ENCODE measurements at regions not wholly inside any gene's neighbourhood (a gene's known extent, or its start where the extent isn't known, plus 50 kb on each side); places are given as distances from the start of the nearest gene placed in this dataset.
"Not testable (repeated sequence)": the region's sequence is repeated elsewhere in the genome, so short reads cannot be mapped to it uniquely, and the experiment has no call there.

DNA sequence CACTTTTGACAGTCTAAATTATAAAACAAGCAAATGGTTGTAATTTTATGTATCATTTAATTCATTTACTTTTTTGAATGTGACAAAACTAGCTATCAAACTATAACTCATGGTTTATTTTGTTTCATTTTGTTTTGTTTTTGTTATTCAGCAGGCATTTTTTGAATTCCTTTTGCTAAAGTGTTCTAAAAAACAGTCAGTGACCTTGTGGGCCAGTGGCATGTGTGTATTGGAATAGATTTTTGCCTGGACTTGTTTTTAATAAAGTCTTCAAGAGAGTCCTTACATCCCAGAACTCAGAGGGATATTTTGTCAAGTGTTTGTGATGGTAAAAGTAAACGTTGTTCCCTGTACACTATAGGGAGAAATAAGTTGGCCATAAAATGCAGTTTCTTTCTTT is 369.7 kb upstream of the SYT1 start:
- DNase-seq (ENCODE audit: low spot score): no peak

DNA sequence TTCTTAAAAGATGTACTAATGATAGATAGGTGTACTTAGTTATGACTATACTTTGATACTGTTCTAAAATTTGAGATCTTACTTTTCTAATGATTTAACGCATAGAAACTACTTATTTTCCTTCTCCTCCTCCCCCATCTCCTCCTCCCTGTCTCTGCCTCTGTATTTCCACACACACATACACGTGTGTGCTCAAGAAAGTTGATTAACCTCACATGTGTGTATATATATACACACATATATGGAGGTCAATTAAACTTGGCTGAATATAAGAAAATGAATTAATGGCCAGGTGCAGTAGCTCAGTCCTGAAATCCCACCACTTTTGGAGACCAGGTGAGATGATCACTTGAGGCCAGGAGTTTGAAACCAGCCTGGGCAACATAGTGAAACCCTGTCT is 362.7 kb upstream of the SYT1 start:
- no peak for DNase-seq (ENCODE audit: low spot score)

DNA sequence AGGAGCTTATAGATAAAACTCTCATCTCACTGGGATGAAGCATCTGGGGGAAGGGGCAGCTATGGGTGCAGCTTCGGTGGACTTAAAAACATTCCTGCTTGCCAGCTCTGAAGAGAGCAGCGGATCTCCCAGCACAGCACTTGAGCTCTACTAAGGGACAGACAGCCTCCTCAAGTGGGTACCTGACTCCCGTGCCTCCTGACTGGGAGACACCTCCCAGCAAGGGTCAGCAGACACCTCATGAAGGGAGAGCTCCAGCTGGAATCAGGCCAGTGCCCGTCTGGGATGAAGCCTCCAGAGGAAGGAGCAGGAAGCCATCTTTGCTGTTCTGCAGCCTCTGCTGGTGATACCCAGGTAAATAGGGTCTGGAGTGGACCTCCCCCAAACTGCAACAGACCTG is 345.2 kb upstream of the SYT1 start:
- DNase-seq (ENCODE audit: low spot score): no peak

DNA sequence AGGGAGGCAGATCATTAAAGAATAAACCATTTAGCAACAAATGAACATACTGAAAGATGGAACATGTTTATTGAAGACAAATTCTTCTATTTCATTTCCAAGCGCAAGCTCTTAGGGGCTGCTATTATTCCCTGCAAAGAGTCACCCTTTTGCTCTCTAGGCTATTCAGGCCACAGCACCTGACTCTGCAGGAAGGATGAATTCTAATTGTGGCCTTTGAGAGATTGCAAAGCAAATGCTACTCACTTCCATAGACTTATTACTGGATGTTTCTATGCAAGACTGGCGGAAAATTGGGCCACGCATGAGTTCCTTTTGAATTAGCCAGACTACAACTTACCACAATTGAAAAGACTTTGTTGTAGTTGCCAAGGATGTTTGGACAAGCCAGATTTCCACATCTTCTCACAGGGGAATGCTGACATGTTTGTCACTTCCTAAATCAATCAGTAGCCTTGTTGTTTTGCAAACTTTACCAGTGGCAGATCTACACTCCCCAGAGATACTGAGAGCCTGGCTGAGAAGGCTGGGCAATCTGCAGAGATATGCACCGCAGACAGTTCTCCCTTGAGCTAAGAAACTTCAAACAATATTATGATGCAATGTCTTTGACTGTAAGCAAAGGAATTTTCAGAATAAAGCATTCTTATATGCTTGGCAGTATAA is 334.3 kb upstream of the SYT1 start:
- DNase-seq (ENCODE audit: low spot score): no peak

DNA sequence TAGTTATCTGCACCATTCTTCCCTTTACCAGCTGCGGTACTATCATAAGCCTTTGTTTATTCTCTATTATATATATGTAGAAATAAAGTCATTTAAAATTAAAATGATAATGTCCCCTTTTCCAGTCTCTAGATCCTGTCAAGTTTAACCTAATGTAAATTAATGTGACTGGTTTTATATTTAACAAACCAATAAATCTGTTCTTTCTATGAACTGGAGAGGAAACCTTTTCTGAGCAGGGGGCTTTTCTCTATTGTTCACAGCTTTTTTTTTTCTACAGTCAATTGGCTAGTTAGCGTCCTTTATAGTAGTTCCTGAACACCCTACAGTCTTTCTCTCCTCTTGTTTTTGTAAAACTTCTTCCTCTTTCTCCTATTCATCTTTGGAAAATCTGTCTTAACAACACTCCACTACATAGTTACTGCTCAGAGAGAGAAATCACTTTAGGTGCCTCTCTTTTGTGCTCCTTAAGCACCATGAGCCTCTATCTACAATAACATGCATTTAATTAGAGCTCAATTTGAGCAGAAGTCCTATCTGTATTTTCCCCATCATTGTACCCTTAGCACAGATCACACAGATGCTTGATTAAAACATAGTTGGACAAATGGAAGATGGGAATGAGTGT is 332.6 kb upstream of the SYT1 start:
- no peak for DNase-seq (ENCODE audit: low spot score)

DNA sequence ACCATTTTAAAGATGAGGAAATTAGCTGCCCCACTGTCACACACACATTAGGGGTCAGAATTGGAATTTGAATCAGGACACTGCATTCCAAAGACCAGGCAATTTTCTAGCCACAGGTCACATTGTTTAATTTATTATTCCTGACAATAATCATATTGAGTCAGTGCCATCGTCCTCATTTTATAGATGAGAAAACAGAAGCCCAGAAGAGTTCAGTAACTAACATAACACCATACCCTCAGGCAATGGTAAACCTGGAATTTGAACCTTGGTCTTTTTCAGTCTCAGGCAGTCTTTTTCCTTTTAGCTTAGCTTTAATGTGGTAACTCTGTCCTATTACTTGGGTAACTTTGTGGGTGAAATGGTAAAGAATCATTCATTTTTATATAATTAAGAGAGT is 330.3 kb upstream of the SYT1 start:
- no peak for DNase-seq (ENCODE audit: low spot score)

DNA sequence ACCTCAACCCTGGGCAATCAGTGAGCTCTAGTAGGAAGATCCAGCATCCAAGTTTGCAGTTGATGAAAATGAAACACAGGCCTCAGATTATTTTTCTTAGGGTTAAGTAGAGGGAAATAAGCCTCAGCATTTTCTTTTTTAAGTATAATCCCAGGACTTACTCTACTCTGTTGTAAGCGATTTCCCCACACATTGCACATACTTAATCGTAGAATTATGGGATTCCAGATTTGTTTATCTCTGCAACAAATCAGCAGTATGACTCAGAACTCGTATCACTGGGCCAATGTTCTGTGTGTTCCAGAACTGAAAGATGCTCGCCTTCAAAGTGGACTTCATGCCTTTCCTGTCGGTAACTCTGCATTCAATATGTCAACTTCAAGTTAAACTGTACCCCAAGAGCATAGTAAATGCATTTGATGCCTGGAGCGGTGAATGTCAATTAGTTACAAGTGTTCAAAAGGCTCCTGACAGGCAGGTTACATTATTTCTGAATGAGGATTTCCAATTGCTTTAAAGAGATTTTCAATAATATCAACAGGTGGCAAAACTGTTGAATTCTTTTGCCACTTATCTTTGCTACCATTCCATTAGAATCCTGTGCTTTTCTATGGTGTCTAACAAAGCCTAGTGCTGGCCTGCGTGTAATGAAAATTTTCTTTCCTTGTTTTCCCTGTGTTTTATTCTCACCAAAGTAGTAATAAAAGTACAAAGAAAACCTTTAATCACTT is 323.8 kb upstream of the SYT1 start:
- no peak for DNase-seq (ENCODE audit: low spot score)

DNA sequence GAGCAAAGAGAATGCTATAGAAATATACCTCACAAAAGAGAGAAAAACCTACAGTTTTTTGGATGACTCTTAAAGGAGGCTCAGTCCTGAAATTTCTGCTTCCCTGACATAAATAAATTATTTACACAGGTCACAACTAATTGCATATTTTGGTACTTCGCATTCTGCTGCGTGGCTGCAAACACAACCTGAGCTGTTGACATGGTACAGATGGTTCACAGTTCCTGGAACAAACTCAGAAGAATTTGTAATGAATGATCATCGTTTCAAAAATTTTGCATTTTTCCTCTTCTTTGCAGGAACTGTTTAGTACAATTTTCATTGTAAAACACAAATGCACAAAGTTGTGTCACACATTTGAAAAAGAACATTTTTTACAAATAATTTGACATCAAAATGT is 313.7 kb upstream of the SYT1 start:
- no peak for DNase-seq (ENCODE audit: low spot score)

DNA sequence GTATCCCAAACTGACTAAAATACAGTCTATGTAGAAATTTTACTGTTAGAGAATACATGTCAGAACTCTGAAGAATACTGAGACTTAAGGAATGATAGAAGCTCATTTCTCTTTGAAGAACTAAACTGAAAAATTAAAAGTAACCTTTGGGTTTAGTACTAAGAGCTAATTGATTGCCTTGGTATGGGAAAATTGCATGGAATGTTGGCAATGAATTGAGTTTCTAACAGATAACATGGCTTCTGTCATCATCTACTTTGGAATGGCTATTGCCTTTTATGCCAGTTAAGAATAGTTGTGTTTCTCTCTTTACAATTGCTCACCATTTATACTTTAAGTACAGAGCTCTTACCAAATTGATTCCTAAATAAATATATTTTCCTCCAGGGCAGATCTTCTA is 308.8 kb upstream of the SYT1 start:
- DNase-seq (ENCODE audit: low spot score): no peak

DNA sequence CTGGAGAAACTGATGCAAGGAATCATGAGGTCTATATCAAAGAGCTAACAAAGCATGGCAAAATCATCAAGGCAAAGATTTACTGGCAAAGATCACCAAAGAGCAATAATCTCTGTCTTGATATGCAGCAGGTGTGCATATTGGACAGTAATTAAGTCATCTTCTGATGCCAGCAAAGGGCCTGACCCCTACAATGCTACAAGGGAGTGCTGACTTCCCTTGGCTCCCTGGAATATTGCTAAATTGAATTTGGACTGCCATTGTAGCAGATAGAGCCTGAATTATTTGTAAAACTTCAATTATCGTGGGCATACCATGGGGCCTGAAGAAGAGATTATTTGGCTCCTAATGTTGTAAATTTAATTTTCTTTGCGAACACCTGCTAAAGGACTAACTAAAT is 307.9 kb upstream of the SYT1 start:
- no peak for DNase-seq (ENCODE audit: low spot score)

DNA sequence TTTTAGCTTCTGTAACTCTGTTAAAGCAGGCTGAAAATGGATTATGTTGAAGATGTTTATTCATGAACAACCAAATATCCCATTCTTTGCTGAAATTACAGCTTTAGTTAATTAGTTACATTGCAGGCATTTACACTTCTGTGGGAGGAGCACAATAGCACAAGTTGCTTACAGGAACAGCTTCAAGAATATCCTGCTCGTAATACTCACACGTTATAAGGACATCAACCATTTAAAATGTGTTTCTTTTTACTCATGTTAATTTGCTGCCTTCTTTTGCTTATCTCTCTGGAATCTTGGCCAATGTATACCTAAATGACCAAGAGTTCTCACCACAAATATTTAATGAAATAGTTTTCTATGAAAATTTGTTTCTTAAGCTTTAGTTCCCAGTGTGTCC is 305.2 kb upstream of the SYT1 start:
- DNase-seq (ENCODE audit: low spot score): no peak

DNA sequence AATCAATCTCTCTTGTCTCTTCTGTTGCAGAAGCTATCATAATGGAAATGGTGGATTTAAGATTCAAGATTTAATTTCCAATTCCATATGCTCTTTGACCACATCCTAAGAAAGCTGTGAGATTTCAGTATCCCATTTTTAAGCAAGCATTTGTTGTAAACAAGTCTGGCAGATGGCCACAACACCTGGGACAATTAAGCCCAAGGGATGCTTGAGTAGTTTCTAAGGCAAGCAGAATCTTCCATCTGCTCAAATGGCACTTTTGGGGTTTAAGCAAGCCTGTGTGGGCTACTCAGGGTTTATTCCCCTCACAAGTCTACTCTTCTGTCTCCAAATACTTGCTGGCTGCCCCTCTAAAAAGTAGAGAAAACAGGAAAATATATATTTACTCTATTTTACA is 304.7 kb upstream of the SYT1 start:
- DNase-seq (ENCODE audit: low spot score): no peak

DNA sequence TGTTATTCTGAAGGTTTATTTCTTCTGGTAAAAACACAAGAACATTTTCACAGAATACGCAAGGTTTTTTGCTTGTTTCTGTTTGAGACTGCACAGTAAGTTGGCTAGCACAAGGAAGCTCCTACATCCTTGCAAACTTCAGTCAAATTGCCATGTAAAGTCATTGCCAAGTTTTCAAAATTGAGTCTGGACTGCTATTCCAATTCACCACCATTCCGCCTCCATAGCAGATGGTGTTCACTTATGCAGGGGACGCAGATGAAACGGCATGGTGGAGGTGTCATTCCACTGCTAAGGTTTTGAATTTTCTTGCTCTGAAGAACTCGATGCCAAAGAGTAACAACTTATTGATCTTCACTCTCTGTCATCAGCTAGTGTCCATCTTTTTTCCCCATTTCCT is 303.9 kb upstream of the SYT1 start:
- DNase-seq (ENCODE audit: low spot score): no peak

DNA sequence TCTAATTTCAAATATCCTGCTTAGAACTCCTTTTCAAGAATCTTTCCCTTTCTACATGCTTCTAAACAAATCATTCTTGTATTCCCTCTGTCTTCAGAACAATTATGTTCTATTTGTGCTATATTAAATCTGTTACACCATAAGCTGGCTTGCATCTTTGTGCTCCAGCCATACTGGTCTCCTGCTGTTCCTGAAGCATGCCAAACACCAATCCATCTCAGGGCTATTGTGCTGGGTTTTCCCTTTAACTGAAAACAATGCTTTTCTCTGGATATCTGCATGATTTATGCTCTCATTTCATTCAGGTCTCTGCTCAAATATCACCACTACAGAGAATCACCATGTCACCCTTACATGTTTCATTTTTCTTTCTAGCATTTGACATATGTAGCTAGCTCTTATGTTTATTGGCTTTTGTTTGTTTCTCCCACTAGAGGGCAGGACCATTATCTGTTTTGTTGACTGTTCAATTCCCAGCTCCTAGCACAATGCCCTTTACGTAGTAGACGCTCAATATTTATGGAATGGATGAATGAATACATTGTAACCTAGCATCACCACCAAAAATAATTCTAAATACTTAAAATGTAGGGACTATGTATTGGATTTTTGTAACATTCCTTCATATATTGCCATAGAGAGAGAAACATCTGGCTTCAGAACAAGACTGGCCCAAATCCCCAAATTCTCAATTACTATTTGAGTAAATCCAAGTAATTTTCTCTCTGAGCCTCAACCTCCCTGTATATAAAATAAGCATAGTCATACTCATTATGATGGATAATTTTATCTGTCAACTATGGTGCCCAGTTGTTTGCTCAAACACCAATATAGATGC is 302.0 kb upstream of the SYT1 start:
- DNase-seq (ENCODE audit: low spot score): peak; percentile 21

DNA sequence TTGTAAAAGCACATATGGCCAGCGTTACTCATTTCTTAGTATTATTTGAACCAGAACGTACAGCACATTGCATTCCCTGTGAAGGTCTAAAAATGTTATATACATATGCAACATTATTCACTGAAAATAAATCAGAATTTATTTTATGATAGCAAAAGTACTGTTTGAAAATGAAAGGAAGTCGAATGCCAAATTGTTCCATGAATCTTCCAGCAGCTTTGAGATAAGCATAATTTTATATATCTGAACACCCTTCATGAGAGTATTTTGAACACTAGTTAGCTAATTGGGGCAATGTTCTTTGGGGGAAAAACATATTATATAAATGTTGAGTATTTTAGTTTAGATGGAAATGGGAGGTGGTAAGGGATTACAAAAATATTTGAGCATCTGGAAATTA is 300.7 kb upstream of the SYT1 start:
- DNase-seq (ENCODE audit: low spot score): no peak

DNA sequence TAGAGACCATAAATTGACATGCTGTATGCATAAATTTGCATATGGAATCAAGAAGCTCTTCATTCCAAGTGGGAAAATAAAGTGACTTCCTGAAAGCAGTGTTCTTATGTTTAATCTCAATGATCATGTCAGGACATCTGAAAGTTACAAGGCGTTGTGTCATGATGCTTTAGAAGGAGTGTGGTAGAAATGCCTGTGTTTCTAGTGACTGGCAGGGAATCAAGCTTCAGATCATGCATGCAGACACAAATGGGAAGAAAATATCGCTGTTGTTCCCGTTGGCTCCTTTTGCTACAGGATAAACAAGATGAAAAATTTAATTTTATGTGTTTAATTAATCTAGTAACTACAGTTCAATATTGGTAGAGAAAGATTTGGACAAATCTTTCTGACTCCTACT is 298.1 kb upstream of the SYT1 start:
- no peak for DNase-seq (ENCODE audit: low spot score)

DNA sequence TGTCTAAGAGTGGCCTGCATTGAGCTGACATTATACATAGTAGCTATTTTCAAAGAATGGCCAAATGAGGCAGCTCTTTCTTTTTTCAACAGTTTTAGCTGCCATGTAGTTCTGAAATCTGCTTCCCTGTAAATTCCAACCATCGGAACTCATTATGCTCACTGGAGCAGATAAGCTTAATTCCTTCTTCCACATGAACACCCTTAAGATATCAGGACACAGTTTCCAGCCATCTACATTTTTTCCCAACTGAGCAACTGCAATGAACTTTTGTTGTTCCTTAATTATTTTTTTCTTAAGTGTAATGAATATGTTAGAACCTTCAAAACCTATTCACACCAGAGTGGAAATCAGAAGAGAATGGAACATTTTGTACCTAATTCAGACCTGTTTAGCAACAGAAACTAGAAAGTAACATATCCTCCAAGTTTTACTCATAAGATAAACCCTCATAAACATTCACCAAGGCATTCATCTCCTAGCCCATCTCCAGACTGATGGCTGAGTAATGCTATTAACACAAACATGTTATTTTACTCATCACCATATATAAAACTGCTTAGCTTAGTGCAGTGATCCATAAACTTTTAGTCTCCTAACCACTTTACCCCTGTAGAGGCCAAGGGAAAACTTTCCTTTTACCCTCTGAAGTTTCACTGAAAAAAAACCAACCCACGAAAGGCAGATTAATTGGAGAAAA is 296.1 kb upstream of the SYT1 start:
- no peak for DNase-seq (ENCODE audit: low spot score)

DNA sequence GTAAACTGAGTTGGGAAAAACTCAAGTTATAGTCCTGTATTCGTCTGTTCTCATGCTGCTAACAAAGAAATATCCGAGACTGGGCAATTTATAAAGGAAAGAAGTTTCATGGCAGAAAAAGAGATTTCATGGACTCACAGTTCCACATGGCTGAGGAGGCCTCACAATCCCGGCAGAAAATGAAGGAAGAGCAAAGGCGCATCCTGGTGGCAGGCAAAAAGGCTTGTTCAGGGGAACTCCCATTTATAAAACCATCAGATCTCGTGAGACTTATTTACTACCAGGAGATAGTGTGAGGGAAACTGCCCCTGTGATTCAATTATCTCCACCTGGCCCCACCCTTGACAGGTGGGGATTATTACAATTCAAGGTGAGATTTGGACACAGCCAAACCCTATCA is 292.6 kb upstream of the SYT1 start:
- DNase-seq (ENCODE audit: low spot score): no peak

DNA sequence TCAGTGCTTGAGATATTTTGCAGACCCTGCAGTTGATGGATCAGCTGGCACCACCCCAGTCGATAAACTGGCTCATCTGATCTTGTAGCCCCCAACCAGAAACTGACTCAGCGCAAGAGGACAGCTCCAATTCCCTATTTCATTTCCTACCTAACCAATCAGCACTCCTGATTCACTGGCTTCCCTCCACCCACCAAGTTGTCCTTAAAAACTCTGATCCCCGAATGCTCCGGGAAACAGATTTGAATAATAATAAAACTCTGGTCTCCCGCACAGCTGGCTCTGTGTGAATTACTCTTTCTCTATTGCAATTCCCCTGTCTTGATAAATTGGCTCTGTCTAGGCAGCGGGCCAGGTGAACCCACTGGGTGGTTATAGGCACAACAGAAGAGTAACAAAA is 289.4 kb upstream of the SYT1 start:
- not testable (repeated sequence) for DNase-seq (ENCODE audit: low spot score)

DNA sequence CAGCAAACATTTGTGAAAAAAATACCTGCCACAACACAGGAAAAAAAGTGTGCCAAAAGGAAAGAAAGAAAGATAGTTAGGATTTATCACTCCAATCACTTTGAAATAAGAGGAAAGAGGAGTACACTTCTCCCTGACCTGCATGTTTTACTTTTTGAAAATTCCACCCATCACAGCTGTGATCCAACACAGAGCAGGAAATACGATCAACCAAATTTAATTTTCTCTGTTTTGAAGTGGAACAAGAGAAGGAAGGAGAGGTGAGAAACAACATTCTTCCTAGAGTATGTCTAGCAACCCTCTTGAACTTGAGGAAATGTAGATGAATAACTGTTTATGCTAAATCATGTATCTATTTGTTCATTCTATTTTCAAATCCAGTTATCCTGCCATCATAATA is 284.7 kb upstream of the SYT1 start:
- no peak for DNase-seq (ENCODE audit: low spot score)

DNA sequence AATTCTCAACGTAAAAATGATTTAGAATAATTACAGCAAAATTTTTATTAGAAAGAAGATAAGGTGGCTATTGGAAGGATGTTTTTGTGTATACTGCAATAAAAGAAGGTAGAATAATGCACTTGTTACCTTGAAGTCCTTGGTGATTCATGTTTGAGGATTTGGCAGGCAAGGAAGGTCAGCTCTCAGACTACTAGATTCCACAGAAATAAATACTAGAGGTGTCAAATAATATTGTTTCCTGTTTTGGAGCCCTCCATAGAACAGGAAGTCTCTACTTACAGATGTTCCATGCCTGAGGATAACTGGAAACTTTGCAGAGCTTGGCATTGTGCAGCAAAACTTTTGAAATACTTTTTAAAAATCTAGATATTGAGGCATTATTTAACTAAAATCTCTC is 284.3 kb upstream of the SYT1 start:
- DNase-seq (ENCODE audit: low spot score): no peak

DNA sequence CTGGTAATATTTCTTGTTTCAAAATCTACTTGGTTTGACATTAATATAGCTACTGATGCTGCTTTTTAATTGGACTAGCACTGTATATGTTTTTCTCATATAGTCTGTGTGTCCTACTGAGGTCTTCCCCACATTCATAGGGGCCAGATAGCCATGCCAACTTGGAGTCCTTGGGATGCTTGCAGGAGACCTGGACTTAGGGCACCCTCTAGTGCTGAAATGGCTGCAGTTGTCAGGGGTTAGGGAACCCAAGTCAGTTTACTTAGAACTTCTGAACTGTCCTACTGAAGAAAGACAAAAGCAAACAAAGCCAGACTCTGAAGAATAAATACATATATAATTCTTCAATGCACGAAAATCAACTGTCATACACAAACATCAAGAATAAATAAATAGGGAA is 279.9 kb upstream of the SYT1 start:
- no peak for DNase-seq (ENCODE audit: low spot score)

All from H4 (cell line).